ENCODE measurements at regions not wholly inside any gene's neighbourhood (a gene's known extent, or its start where the extent isn't known, plus 50 kb on each side); places are given as distances from the start of the nearest gene placed in this dataset.
"Not testable (repeated sequence)": the region's sequence is repeated elsewhere in the genome, so short reads cannot be mapped to it uniquely, and the experiment has no call there.

DNA sequence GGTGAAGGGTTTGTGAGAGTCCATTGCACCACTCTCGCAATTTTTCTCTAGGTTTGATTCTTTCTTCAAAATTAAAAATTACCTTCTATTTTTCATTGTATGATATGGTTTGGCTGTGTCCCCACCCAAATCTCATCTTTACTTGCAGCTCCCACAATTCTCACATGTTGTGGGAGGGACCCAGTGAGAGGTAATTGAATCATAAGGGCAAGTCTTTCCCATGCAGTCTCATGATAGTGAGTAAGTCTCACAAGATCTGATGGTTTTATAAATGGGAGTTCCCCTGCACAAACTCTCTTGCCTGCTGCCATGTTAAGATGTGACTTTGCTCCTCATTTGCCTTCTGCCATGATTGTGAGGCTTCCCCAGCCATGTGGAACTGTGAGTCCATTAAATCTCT lies 711.2 kb upstream of the AUTS2 start:
- not testable (repeated sequence) for DNase-seq (ENCODE audit: low read depth, low spot score)

DNA sequence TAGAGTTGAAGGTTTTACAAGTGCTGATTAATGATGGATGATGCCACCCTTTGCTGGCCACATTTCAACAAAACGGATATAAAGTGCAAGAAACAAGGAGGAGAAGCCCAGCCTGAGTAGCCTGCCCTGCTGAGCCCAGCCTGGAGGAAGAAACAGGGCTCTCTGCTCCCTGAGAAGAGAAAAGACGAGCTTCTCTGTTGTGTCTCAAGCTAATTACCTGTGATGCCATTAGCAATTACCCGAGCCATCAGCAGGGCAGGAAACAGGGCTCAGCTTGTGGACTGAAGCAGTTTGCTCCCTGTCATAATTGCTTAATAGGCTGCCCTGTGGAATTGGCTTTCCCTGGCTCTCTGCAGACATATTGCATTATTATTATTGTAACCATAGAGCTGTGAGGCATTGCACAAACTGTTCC lies 709.3 kb upstream of the AUTS2 start:
- no peak for DNase-seq (ENCODE audit: low read depth, low spot score)

DNA sequence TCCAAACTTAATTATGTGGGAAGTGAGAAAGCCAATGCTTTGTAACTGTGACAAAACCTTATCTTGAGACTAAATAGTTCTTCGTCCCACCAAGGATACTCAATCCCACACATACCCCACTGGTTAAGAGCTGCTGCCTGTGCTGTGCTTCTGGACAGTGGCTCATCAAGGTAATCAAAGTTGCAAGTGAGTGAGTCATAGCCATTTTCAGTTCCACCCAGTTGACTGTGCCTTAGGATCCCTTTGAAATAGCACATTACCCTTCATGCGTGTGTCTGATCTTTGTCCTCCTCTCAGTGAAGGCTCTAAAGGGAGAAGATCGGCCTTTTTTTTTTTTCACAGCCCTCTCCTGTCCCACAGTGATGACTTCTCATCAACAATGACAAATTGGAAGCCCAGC lies 706.0 kb upstream of the AUTS2 start:
- no peak for DNase-seq (ENCODE audit: low read depth, low spot score)

DNA sequence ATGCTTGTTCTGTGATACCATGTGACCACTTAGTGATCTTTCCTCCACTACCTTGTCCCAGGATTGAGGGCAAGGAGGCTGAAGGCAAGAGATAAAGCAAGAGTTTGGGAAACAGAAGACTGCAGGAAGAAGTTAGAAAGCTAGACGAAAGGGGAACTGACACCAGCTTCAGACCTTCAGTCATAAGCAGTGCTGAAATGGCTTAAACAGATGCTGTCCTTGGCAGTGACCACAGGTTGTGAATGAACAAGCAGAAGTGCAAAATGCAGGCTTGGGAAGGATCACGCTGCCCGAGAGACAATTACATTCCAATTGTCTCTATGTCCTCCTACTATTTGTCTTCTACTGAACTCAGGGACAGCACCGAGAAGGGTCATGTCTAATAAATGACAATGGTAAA lies 704.9 kb upstream of the AUTS2 start:
- DNase-seq (ENCODE audit: low read depth, low spot score), result no peak

DNA sequence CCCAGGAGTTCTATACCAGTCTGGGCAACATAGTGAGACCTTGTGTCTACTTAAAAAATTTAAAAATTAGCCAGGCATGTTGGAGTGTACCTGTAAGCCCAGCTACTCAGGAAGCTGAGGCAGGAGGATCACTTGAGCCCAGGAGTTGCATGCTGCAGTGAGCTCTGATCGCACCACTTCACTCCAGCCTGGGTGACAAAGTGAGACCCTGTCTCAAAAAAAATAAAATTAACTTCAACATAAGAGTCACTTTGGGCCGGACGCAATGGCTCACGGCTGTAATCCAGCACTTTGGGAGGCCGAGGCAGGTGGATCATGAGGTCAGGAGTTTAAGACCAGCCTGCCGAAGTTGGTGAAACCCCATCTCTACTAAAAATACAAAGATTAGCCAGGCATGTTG lies 699.1 kb upstream of the AUTS2 start:
- not testable (repeated sequence) for DNase-seq (ENCODE audit: low read depth, low spot score)

DNA sequence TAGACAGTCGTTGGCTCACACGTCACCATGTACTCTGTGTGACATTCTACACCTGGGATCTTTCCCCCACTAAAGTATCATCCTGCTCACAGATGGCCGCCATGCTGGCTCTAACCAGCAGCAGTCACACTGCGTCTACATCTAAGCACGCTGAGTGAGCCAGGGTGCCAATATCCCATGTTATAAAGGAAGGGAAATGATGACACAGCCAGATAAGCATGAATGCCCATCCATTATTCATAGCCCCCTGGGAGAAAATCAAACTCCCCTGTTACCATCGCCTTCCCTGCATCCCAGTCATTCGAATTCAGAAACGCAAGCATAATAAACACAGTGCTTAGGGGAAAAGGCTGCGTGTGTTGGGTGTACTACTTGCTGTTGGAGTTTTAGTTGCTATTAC lies 698.2 kb upstream of the AUTS2 start:
- DNase-seq (ENCODE audit: low read depth, low spot score), result no peak

DNA sequence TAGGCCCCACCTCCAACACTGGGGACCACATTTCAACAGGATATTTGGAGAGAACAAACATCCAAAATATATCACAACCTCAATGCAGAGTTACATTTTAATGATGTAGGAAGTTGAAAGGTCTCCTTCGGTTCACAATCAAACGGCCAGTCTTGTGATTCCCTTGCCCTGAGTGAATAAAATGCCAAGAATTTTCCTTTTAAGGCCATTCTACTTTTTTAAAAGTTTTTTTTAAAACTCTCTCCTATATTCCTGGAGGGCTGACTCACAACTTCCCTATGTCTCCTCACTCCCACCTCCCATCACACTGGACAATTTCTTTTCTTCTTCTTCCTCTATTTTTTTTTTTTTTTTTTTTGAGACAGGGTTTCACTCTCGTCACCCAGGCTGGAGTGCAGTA lies 693.6 kb upstream of the AUTS2 start:
- no peak for DNase-seq (ENCODE audit: low read depth, low spot score)

DNA sequence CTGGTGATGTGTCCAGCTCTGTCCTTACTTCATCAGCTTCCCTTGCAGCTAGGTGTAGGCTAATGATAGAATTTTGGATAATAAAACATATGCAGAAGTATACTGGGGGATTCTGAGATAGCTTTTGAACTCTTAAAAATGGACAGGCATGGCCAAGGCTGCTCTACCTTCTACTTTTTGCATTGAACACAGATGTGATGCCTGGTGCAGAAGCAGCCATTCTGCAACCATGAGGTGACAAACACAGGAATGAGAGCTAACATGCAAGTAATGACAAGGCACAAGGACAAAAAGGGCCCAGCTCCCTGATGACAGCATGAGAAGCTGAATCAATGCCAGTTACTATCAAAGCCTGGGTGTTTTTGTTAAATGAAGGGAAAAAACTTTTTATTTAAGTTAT lies 686.5 kb upstream of the AUTS2 start:
- no peak for DNase-seq (ENCODE audit: low read depth, low spot score)

DNA sequence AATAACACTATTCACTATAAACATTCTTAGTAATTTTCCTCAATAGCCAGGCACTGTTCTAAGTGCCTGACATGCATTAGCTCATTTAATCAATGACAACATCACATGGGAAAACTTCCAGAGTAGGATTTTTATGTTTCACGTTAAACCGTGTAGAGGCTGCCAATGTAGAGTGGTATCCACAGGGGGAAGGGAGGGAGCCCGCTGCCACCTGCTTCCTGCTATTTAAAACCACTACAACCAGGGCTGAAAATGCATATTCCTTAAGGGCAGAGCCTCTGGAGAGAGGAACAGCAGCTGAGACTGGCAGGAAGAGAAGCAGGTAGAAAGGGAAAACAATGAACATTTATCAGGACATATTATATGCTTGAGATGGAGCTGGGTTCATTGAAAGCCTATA lies 684.3 kb upstream of the AUTS2 start:
- no peak for DNase-seq (ENCODE audit: low read depth, low spot score)

DNA sequence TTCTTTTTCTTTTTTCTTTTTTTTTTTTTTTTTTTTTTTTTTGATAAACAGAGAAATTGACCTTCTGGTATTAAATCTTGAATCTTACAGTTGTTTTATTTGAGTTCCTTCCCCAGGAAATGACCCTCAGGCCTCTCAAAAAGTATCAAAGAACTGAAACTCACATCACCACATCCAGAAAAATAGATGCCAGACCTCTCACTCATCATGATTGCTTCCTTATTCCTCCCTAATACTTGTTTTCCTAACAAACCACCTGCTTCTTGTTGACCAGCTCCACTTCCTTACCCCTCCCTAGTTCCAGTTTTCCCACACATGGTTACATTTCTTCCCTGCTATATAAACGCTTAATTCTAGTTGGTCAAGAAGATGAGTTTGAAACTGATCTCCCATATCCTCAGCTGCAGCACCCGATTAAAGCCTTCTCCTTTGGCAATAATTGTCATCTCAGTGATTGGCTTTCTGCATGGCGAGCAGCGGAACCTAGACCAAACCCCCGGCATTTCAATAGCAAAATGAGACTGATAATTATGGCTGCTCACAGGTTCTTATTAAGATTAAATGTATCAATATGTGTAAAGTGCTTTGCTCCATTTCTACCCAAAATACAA lies 681.1 kb upstream of the AUTS2 start:
- no peak for DNase-seq (ENCODE audit: low read depth, low spot score)

DNA sequence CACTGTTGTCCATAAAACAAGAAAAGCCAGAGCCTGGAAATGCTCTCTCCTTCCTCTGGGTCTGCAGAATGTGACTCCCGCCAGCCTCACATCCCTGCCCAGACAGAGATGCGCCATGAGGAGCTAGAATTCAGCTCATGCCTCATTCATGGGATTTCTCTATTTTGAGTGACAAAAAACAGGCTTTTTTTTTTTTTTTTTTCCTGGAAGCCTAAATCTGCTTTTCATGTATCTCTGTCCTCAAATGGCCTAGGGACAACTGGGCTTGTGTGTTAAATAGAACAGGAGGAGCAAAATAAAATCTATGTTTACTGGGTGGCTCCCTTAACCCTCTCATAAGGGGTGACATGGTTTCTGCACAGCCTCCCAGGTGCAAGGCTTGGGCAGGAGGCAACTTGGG lies 679.7 kb upstream of the AUTS2 start:
- DNase-seq (ENCODE audit: low read depth, low spot score), result no peak

DNA sequence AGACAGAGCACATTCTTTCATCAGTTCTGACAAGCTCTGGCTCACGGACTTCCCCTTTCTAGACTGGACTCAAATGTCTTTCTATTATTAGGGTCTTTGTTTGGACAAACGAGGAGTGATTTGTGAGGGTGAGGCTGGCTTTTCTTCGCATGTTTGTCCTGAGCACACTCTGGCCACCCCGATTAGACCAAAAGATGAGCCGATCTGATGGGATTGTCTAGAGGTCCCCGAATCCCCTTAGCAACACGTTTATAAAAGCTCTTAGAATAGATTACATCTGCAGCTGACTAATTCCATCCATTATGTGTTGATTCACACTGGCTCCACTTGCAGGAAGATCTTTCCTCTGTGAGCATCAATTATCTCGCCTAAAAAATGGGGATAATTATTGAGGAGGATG lies 675.4 kb upstream of the AUTS2 start:
- DNase-seq (ENCODE audit: low read depth, low spot score), result no peak

DNA sequence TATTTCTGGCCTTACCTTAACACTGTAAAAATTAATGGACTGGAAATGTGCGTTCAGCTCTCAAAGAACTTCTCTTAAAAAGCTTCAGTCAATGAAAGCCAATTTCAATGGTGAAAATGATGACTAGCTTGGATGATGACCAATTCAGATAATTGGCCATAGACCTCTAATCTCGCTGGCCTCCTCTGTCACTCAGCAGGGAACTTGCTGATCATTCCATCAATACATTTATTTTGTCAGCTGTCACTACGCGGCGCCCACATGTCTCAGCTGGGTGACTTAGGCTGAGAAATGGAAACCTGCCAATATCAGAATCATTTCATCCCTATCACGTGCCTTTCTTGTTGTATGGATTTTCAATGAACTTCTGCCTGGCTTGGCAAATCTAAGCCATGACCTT lies 673.0 kb upstream of the AUTS2 start:
- no peak for DNase-seq (ENCODE audit: low read depth, low spot score)

DNA sequence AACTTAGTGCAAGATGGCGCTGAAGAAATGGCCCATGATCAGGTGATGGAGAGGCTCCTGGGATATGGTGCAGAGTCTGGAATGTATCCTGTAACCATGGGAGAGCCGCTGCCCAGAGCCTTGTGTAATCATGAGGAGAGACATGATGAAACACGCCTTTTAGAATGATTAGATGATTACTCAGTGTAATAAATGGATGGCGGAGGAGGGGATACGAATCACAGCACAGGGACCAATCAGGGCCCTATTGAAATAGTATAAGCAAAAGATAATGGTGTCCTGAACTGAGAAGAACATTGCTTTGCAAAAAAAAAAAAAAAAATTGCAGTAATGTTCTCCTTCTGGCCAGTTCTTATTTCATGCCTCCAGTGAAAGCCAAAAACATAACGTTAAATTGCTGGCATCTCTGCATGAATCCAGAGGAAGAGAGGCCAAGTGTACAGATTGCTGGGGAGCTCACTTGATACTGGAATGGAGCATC lies 668.5 kb upstream of the AUTS2 start:
- no peak for DNase-seq (ENCODE audit: low read depth, low spot score)

DNA sequence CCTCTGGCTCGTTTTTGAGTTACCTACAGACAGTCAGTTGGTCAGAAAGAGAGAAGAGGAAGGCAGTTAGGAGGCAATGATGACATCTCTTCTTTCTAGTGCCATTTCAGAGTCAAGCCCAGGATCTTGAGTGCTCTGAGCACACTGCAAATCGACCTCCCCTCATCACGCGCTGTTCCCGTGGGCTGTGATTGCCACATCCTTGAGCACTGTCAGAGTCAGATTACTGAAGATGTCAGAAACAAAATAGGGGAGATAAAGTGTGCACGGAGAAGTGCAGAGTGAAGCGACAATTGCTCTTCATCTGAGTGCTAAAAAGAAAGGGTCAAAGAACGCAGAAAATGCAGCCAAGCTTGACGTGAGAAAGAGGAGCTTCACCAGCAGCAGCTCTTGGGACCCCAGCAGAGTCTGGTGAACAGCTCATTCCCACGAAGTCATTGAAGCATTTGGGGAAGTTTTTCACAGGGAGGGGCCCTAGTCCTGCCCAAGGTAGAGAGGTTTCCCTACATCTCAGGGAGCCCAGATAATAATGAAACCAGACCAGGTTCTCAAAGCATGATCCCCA lies 661.7 kb upstream of the AUTS2 start:
- no peak for DNase-seq (ENCODE audit: low read depth, low spot score)

DNA sequence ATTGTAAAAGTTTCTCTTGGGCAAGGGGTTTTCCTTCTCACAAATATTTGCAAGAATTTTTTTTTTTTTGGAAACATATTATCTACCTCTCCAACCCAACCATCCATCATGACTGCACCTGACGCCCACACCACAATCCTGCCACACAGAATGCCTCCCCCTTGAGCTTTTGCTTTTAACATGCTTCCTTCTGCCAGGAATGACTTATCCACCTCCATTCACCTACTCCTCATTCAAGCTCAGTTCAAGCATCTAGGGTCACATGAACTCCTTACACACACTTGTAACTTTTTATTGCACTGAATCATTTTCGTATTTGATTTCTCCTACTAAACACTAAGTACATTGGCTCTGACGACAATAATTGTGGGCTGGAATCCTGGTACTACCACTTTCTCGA lies 660.1 kb upstream of the AUTS2 start:
- no peak for DNase-seq (ENCODE audit: low read depth, low spot score)

DNA sequence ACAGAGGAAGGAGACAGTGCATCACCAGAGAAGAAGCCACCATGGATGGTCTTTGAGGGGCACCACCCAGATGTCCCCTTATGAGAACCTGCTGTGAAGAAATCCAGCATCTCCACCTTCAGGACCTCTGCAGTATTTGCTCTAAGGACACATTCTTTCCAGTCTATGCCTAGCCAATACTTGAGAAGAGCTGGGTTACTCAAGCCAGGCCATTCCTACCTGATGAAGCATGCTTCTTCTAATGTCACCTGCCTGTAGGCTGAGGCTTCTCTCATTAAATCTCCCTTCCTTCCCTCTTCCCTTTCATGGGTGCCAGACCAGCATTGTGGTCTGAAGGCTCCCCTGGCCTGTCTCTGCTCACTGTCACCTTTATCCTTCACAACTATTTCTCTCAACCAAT lies 654.5 kb upstream of the AUTS2 start:
- DNase-seq (ENCODE audit: low read depth, low spot score), result no peak

DNA sequence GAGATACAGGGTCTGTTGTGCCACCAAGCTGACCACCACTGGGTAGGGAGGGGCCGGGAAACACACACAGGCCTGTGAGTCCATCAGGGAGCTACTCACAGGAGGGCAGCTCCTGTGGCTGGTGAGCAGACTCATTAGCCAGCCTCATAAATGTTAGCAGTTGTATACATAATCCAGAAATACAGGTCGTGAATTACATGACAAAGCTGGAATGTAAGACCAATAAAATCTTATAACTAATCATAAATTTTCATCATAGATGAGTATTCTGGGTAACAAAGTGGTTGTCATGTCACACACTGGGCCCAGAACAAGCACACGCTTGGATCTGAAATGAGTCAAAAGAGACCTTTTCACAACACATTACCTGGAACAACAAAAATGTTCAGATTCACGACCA lies 642.6 kb upstream of the AUTS2 start:
- DNase-seq (ENCODE audit: low read depth, low spot score), result no peak

DNA sequence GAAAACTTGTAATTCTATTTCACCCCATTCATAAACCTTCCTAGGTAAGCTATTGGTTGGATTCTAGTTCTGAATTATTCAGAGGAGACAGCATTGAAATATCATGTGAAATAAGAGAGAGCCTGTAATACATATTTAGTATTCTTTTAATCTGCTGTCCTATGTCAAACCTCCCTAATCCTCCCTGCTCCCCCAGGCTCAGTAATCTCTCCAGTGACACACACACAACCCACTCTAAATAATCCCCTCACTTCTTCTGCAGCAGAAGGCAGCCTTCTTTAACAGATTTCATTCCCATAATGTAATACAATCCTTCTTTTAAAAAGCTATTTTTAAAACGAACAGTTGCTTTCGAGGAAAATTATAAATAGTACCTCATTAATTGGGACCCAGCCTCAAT lies 639.7 kb upstream of the AUTS2 start:
- DNase-seq (ENCODE audit: low read depth, low spot score), result no peak

DNA sequence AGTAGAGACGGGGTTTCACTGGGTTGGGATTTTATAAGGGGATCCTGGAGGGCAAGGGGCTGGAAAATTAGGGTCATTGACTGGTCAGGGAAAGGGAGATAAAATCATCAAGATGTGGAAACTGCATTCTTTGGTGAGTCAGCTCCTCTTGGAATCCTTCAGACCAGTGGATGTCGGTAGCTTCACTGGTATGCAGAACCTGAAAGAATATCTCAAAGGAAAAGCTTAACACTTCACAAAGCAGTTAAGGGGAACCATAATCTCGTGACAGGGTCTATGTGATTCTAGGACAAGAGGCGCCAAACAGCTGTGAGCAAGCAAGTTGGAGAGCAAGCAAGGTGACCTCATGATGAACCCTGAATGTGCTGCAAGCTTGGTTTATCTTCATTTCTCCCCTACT lies 634.7 kb upstream of the AUTS2 start:
- DNase-seq (ENCODE audit: low read depth, low spot score), result no peak

DNA sequence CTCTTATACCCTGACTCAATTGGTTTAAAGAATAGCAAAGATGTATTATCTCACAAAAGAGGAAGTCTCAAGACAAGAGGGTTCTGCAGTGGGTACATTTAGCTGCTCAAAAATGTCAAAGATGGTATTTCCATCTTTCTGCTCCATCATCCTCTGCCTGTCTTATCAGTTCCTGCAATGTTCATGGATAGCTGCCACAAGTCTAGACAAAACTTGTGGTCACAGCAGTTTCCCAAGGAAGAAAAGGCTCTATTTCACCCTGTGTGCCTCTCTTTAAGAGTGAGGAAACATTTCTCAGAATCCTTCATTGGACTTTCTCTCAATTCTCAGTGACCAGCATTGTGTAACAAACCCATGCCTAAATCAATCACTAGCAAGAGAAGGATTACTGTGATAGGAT lies 634.2 kb upstream of the AUTS2 start:
- no peak for DNase-seq (ENCODE audit: low read depth, low spot score)

DNA sequence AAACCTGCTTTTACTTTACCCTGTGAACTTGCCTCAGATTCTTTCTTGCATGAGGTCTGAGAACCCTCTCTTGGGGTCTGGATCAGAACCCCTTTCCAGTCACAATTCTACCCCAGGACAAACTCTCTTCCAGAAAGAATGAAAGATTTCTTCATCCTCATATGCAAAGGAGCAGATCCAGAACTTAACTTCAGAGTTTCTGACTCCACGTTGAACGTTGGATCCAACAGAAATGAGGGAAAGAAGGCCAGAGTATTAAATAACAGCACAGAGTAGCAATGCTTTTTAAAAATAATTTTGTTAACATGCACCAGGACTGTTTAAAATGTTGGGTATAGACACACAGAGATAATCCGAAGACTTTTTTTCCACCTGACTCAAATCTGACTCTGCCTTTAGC lies 632.9 kb upstream of the AUTS2 start:
- no peak for DNase-seq (ENCODE audit: low read depth, low spot score)

DNA sequence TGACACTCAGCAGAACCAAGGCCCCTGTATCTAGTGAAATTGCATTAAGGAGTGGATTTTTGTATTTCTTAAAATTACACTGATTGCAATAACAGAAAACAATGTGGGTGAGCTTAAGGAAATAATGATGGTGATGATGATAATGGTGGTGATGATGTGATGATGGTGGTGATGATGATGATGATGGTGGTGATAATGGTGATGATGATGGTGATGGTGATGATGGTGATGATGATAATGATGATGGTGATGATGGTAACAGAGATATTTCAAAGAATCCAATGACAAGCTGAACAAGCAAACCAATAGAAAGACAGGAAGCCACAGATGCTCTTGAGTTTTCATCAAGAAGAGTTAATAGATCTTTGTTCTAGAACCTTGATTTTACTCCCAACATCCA lies 630.7 kb upstream of the AUTS2 start:
- DNase-seq (ENCODE audit: low read depth, low spot score), result no peak

DNA sequence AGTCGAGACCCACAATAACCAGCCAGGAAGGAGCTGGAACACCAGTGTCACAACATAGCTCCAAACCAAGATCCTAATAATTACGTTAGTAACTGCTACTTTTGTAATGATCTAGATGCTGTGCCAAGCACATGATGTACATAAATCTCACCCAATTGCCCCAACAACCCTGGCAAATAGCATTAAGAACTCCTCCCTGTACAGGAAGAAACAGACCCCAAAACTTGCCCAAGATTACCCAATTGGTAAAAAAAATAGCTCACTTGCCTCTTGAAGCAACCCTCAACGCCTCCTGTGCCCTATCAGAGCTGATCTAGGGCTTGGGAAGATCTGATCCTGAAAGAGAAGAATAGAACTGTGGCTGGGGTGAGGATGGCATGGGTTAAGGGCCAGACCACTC lies 628.7 kb upstream of the AUTS2 start:
- DNase-seq (ENCODE audit: low read depth, low spot score), result no peak

Data from activated naive CD8-positive, alpha-beta T cell treated with anti-CD3 and anti-CD28 coated beads, Interleukin-2, amount 50 U/mL, for 16 hours (primary cell).